ENCODE measurements at regions not wholly inside any gene's neighbourhood (a gene's known extent, or its start where the extent isn't known, plus 50 kb on each side); places are given as distances from the start of the nearest gene placed in this dataset.

- Mint-ChIP-seq H3K4me1 (no peaks in the 10 kb centered on the region), H3K27me3 (no peaks in the 10 kb centered on the region), H3K4me3 (no peak overlapping the region), H3K36me3 (ENCODE audit: low read depth) (no peaks in the 10 kb centered on the region), H3K27ac (no peak overlapping the region), H3K9me3 (no peaks in the 10 kb centered on the region)
- DNase-seq: no peak
- CTCF ChIA-PET: no interaction called here
- POLR2A ChIA-PET: no interaction called here
Observed at GRCh38 chr13:22265563-22265962, 594.7 kb downstream of the FGF9 start.

DNA sequence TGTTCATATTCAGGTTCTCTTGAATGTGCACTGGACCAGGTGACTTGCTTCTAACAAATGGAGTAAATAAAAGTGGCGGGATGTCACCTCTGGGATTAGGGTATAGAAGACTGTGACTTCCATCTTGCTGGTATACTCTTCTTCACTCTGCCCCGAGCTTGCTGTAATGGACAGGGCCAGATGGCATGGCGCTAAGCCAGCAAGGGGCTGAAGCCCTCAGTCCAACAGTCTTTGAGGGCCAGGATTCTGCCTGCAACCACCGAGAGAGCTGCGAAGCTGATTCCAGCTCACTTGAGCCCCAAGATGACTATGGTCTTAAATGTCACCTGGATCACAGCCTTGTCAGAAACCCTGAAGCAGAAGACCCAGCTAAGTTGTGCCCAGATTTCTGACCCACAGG is 600.0 kb downstream of the FGF9 start:
- Mint-ChIP-seq H3K9me3 (no peaks in the 10 kb centered on the region), H3K4me1 (no peaks in the 10 kb centered on the region), H3K36me3 (ENCODE audit: low read depth) (no peaks in the 10 kb centered on the region), H3K27ac (no peak overlapping the region), H3K27me3 (no peaks in the 10 kb centered on the region), H3K4me3 (no peak overlapping the region)
- ChIA-PET CTCF (no interaction called here), POLR2A (no interaction called here)
- DNase-seq: no peak

DNA sequence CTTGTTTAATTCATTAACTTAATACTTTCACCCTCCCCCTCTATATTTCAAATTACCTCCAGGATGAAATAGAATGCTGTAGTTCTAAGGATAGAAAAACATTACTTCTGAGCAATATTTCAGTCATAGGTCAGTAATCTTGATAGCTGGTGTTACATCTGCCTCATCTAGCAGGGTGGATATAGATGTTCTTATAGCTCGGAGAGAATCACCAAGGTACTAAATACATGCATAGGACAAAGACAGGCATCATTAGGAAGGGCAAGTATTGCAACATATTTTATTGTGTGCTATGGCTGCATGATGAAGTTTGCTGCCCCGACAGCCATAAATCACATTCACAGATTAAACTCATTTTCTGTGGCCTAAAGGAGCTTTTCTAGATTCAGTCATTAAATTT is 601.0 kb downstream of the FGF9 start:
- H3K27me3 Mint-ChIP-seq: no peaks in the 10 kb centered on the region
- CTCF ChIA-PET: no interaction called here
- no peak for DNase-seq
- no peaks in the 10 kb centered on the region for H3K4me1 Mint-ChIP-seq
- H3K9me3 Mint-ChIP-seq: no peaks in the 10 kb centered on the region
- POLR2A ChIA-PET: no interaction called here
- no peak overlapping the region for H3K27ac Mint-ChIP-seq
- H3K36me3 Mint-ChIP-seq (ENCODE audit: low read depth): no peaks in the 10 kb centered on the region
- no peak overlapping the region for H3K4me3 Mint-ChIP-seq

GRCh38 chr13:22275393-22275792 is 604.5 kb downstream of the FGF9 start:
- Mint-ChIP-seq H3K36me3 (ENCODE audit: low read depth) (no peaks in the 10 kb centered on the region), H3K27me3 (no peaks in the 10 kb centered on the region), H3K4me1 (no peaks in the 10 kb centered on the region), H3K4me3 (no peak overlapping the region), H3K27ac (no peak overlapping the region), H3K9me3 (no peaks in the 10 kb centered on the region)
- no peak for DNase-seq
- POLR2A ChIA-PET: no interaction called here
- CTCF ChIA-PET: no interaction called here

GRCh38 chr13:22276616-22277015 is 605.7 kb downstream of the FGF9 start:
- ChIA-PET CTCF (no interaction called here), POLR2A (no interaction called here)
- H3K4me1 Mint-ChIP-seq: no peaks in the 10 kb centered on the region
- no peak overlapping the region for H3K4me3 Mint-ChIP-seq
- no peaks in the 10 kb centered on the region for H3K36me3 Mint-ChIP-seq (ENCODE audit: low read depth)
- no peak overlapping the region for H3K27ac Mint-ChIP-seq
- no peak for DNase-seq
- H3K27me3 Mint-ChIP-seq: no peaks in the 10 kb centered on the region
- H3K9me3 Mint-ChIP-seq: no peaks in the 10 kb centered on the region

DNA sequence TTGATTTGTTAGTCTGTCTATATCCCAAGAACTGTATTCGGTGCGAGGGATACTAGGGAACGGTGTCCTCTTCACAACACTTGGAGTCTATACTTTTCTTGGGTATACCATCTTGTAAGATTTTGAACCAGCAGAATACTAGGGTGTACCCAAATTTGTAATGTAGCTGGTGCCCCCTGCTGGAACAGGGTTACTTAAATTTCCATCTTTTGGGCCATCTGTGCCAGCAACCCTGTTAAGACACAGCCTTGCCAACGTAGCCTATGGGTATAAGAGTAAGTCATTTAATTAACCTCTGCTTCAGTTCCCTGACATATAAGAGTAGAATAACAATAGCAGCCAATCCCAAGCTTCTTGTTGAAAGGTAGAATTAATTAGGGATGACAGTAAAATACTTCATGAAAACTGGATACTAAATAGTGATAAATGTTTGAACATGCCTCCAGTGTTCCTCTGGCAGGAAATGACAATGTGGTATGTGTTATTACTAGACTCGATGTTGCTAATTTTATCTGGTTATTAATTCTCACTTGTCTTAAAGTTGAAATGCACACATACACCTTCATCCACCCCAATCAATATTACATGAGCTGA is 607.6 kb downstream of the FGF9 start:
- ChIA-PET CTCF (interaction anchor here (0.8 to 1.2 kb wide), 2 partner anchors 609 to 640 kb away, joined by 3 read pairs; no protein-coding TSS in a partner anchor), POLR2A (no interaction called here)
- Mint-ChIP-seq H3K36me3 (ENCODE audit: low read depth) (no peaks in the 10 kb centered on the region), H3K4me1 (no peaks in the 10 kb centered on the region), H3K27me3 (no peaks in the 10 kb centered on the region), H3K4me3 (no peak overlapping the region), H3K27ac (no peak overlapping the region), H3K9me3 (no peaks in the 10 kb centered on the region)
- peak; percentile 65 for DNase-seq

DNA sequence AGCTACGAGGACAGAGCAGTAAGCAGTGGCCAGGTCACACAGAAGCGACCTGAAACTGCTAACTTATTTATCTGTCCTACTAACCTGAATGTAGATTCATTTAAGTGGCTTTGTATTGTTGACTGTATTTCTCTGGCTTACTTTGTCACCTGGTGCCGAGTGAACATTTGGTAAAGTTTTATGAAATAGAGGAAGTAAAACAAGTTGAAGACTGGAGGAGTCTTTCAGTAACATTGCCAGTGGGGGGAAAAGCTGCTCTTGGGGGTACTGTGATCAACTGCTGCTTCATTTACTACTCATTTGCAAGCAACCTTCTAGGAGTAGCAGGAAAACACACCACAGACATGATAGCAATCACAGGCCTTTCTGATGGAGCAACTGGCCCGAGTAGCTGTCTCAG is 615.0 kb downstream of the FGF9 start:
- no peak for DNase-seq
- H3K36me3 Mint-ChIP-seq (ENCODE audit: low read depth): no peaks in the 10 kb centered on the region
- H3K4me1 Mint-ChIP-seq: no peaks in the 10 kb centered on the region
- no peak overlapping the region for H3K4me3 Mint-ChIP-seq
- POLR2A ChIA-PET: no interaction called here
- H3K27me3 Mint-ChIP-seq: no peaks in the 10 kb centered on the region
- H3K9me3 Mint-ChIP-seq: no peaks in the 10 kb centered on the region
- H3K27ac Mint-ChIP-seq: no peak overlapping the region
- CTCF ChIA-PET: no interaction called here

- CTCF ChIA-PET: no interaction called here
Observed at GRCh38 chr13:22286338-22286737, 615.5 kb downstream of the FGF9 start.

DNA sequence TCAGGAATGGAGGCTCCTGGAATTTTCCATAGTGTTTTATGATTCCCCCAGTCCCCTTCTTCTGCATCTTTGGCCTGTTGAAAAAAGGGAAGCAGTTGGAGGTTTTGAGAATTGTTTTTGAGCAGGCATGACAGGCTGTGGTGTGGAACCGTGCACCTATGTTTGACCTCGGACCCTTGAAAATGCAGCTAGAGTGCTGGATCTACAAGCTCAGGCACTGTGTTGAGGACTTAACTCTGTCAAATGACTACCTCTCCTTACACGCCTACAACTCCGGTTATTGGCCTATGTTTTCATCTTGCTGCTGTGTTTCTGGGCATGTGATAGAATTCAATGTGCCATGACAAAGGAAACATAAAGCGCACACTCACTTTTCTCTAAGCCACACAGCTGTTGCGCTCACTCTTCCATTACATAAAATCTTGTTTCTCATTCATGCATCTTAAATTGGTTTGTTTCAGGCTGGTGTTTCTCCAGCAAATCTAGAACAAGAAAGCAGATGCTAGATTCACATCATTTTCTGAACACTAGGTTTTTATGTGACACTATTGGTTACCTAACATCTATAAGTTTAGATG is 616.6 kb downstream of the FGF9 start:
- Mint-ChIP-seq H3K9me3 (no peaks in the 10 kb centered on the region), H3K27ac (no peak overlapping the region), H3K36me3 (ENCODE audit: low read depth) (no peaks in the 10 kb centered on the region), H3K27me3 (no peaks in the 10 kb centered on the region), H3K4me1 (no peaks in the 10 kb centered on the region), H3K4me3 (no peak overlapping the region)
- ChIA-PET POLR2A (no interaction called here), CTCF (no interaction called here)
- DNase-seq: no peak

More at GRCh38 chr13:22286338-22286737, 615.5 kb downstream of the FGF9 start:
- no peaks in the 10 kb centered on the region for H3K4me1 Mint-ChIP-seq
- no peak overlapping the region for H3K4me3 Mint-ChIP-seq
- no peaks in the 10 kb centered on the region for H3K27me3 Mint-ChIP-seq
- H3K9me3 Mint-ChIP-seq: no peaks in the 10 kb centered on the region
- no peak overlapping the region for H3K27ac Mint-ChIP-seq
- H3K36me3 Mint-ChIP-seq (ENCODE audit: low read depth): no peaks in the 10 kb centered on the region
- POLR2A ChIA-PET: no interaction called here
- DNase-seq: no peak

- no peaks in the 10 kb centered on the region for H3K27me3 Mint-ChIP-seq
- no peaks in the 10 kb centered on the region for H3K9me3 Mint-ChIP-seq
- no peaks in the 10 kb centered on the region for H3K4me1 Mint-ChIP-seq
- no peak overlapping the region for H3K27ac Mint-ChIP-seq
- no peaks in the 10 kb centered on the region for H3K36me3 Mint-ChIP-seq (ENCODE audit: low read depth)
- no peak for DNase-seq
- H3K4me3 Mint-ChIP-seq: no peak overlapping the region
- ChIA-PET POLR2A (no interaction called here), CTCF (no interaction called here)
Observed at GRCh38 chr13:22288496-22288895, 617.6 kb downstream of the FGF9 start.

GRCh38 chr13:22289711-22290110 is 618.8 kb downstream of the FGF9 start:
- H3K27me3 Mint-ChIP-seq: no peaks in the 10 kb centered on the region
- ChIA-PET CTCF (no interaction called here), POLR2A (no interaction called here)
- H3K27ac Mint-ChIP-seq: no peak overlapping the region
- no peaks in the 10 kb centered on the region for H3K36me3 Mint-ChIP-seq (ENCODE audit: low read depth)
- no peak for DNase-seq
- H3K9me3 Mint-ChIP-seq: no peaks in the 10 kb centered on the region
- H3K4me3 Mint-ChIP-seq: no peak overlapping the region
- H3K4me1 Mint-ChIP-seq: no peaks in the 10 kb centered on the region

- H3K9me3 Mint-ChIP-seq: peaks cover 14% of the 10 kb centered on the region
- H3K36me3 Mint-ChIP-seq (ENCODE audit: low read depth): no peaks in the 10 kb centered on the region
- H3K27ac Mint-ChIP-seq: no peak overlapping the region
- no peaks in the 10 kb centered on the region for H3K4me1 Mint-ChIP-seq
- H3K4me3 Mint-ChIP-seq: no peak overlapping the region
- DNase-seq: no peak
- ChIA-PET POLR2A (no interaction called here), CTCF (no interaction called here)
- H3K27me3 Mint-ChIP-seq: no peaks in the 10 kb centered on the region
Observed at GRCh38 chr13:22298530-22298929, 627.7 kb downstream of the FGF9 start.

DNA sequence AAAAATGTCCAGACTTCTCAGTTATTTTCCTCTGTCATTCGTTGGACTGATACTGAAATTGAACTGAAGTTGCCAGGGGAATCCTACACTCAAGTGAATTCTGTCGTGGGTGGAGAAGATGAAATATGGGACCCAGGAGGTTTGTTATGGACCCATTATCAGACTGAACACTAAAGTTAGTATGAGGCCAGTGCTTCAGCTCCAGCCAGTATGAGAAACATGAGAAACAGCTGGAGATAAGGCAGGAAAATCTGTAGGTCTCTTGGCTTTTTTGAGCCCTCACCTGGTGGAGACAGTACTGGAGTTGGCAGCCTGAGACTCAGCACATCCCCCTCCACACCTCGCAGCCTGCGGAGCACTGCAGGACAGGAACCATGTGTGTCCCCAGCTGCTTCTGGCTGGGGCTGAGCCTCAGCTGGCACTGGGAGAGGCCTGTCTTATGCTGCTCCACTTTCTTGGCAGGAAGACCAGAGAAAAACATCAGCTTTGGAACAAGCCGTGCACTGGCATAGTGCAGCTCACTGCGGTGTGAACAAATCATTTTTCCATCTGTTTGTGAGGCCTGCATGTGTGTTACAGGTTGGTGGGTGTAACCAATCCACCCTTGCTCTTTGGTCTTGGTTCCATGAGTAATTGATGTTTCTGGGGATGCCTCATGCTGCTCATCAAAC is 641.0 kb downstream of the FGF9 start:
- no peaks in the 10 kb centered on the region for H3K36me3 Mint-ChIP-seq (ENCODE audit: low read depth)
- ChIA-PET CTCF (no interaction called here), POLR2A (no interaction called here)
- peaks cover under 1% of the 10 kb centered on the region for H3K9me3 Mint-ChIP-seq
- no peak overlapping the region for H3K4me3 Mint-ChIP-seq
- peaks cover under 1% of the 10 kb centered on the region for H3K4me1 Mint-ChIP-seq
- H3K27ac Mint-ChIP-seq: no peak overlapping the region
- H3K27me3 Mint-ChIP-seq: no peaks in the 10 kb centered on the region
- DNase-seq: no peak

DNA sequence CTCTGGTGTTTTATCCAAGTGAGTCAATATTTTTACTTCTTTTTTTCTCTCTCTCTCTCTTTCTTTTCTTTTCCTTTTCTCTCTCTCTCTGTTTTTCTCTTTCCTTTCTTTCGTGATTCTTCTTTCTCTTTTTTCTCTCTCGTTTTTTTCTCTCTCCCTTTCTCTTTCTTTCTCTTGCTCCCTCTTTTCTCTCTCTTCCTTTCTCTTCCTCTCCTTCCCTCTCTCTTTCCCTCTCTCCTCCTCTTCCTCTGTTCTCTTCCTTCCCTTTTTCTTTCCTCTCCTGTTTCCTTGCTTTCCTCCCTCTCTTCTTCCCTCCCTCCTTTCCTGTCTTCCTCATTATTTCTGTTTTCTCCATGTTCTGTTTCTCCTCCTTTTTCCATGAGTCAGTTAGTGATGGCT is 641.5 kb downstream of the FGF9 start:
- H3K9me3 Mint-ChIP-seq: peaks cover 2% of the 10 kb centered on the region
- peaks cover 2% of the 10 kb centered on the region for H3K4me1 Mint-ChIP-seq
- ChIA-PET CTCF (no interaction called here), POLR2A (no interaction called here)
- H3K27me3 Mint-ChIP-seq: no peaks in the 10 kb centered on the region
- DNase-seq: no peak
- H3K4me3 Mint-ChIP-seq: no peak overlapping the region
- no peak overlapping the region for H3K27ac Mint-ChIP-seq
- H3K36me3 Mint-ChIP-seq (ENCODE audit: low read depth): no peaks in the 10 kb centered on the region
